ENCODE measurements at regions not wholly inside any gene's neighbourhood (a gene's known extent, or its start where the extent isn't known, plus 50 kb on each side); places are given as distances from the start of the nearest gene placed in this dataset.

DNA sequence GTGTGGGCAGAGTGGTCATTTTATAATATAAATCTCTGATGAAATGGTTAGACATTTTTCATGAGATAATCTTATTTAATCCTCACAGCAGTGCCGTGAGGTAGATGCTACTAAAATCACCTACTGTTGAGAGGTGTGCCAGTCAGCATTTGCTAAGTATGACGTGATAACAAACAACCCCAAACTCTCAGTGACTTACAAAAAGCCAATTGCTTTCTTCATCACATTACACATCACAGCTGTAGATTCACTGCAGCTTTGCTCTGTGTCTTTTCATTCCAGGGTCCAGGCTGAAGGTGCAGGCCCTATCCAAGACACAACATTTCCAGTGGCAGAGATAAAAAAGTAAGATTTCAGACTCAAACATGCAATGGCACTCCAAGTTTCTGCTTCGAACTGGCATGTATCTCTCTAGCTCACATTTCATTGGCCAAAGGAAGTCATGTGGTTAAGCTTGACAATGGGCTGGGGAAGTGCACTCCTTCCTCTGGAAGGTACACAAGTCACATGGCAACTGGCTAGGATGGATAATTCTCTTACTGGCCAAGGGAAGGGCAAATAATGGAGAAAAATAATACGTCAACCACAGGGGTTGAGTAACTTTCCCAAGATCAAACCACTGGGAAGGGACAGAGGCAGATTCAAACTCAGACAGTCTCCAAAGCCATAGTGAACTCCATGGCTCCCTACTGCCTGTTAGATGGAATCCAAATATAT is 69.5 kb upstream of the EPB41L1 start:
- Histone ChIP-seq H3K9me3 (ENCODE audit: low read length) (no peaks in the 10 kb centered on the region), H3K4me1 (ENCODE audit: insufficient read depth, low read length) (peaks cover 55% of the 10 kb centered on the region), H3F3A (ENCODE audit: low read length, unreplicated experiment) (peaks cover 9% of the 10 kb centered on the region), H3K27ac (ENCODE audit: low read length) (peak overlapping the region; percentile 98), H3K4me3 (ENCODE audit: low read length) (peak overlapping the region; percentile 54; the same call in 1 of the 2 replicates), H3K27me3 (ENCODE audit: low read length) (no peaks in the 10 kb centered on the region), H4K20me1 (ENCODE audit: low read length) (no peaks in the 10 kb centered on the region), H3K79me2 (ENCODE audit: low read length) (no peaks in the 10 kb centered on the region), H3K4me2 (ENCODE audit: low read length) (peak overlapping the region; percentile 82), H3K36me3 (ENCODE audit: low read depth, low read length) (no peaks in the 10 kb centered on the region), H2AFZ (ENCODE audit: low read length) (peak overlapping the region; percentile 60), H3K9me2 (replicated peaks; ENCODE audit: low read length) (no peaks in the 10 kb centered on the region), H3K9ac (ENCODE audit: low read length) (peak overlapping the region; percentile 71)
- intact Hi-C loops (cut with micrococcal nuclease): no loop called here
- no TSS peak for BruUV-seq (replicated peaks)
- peak; percentile 15 for ATAC-seq
- TF ChIP-seq EZH2phosphoT487 (IDR thresholded peaks at IDR 0.05; ENCODE audit: borderline replicate concordance, low read length) (no peak), EZH2 (IDR thresholded peaks at IDR 0.05; ENCODE audit: low read length, unreplicated experiment) (no peak), CTCF (conservative IDR thresholded peaks at IDR 0.05; ENCODE audit: low read depth, low read length) (no peak)
- CTCF ChIA-PET: interaction anchor here (0.8 kb wide), 1 partner anchor 90 kb away, joined by 3 read pairs; no protein-coding TSS in a partner anchor
- DNase-seq: peak; percentile 69
- POLR2A ChIA-PET (ENCODE audit: unreplicated experiment): interaction anchor here (1.0 kb wide), 1 partner anchor 20 kb away, joined by 9 read pairs; no protein-coding TSS in a partner anchor

GRCh38 chr20:36085686-36086267 is 68.8 kb upstream of the EPB41L1 start:
- Histone ChIP-seq H3K79me2 (ENCODE audit: low read length) (no peaks in the 10 kb centered on the region), H3K9me2 (replicated peaks; ENCODE audit: low read length) (no peaks in the 10 kb centered on the region), H3K9me3 (ENCODE audit: low read length) (no peaks in the 10 kb centered on the region), H3K9ac (ENCODE audit: low read length) (peak overlapping the region; percentile 71), H3K4me1 (ENCODE audit: insufficient read depth, low read length) (peaks cover 55% of the 10 kb centered on the region), H3K27ac (ENCODE audit: low read length) (peak overlapping the region; percentile 98), H4K20me1 (ENCODE audit: low read length) (no peaks in the 10 kb centered on the region), H3K4me2 (ENCODE audit: low read length) (peak overlapping the region; percentile 82), H2AFZ (ENCODE audit: low read length) (peak overlapping the region; percentile 60; the same call in 1 of the 2 replicates), H3K36me3 (ENCODE audit: low read depth, low read length) (no peaks in the 10 kb centered on the region), H3F3A (ENCODE audit: low read length, unreplicated experiment) (peaks cover 9% of the 10 kb centered on the region), H3K27me3 (ENCODE audit: low read length) (no peaks in the 10 kb centered on the region), H3K4me3 (ENCODE audit: low read length) (peak overlapping the region; percentile 54; the same call in 1 of the 2 replicates)
- TF ChIP-seq EZH2 (IDR thresholded peaks at IDR 0.05; ENCODE audit: low read length, unreplicated experiment): no peak
- no peak for TF ChIP-seq CTCF (conservative IDR thresholded peaks at IDR 0.05; ENCODE audit: low read depth, low read length)
- no peak for TF ChIP-seq EZH2phosphoT487 (IDR thresholded peaks at IDR 0.05; ENCODE audit: borderline replicate concordance, low read length)
- ChIA-PET POLR2A (ENCODE audit: unreplicated experiment) (interaction anchor here (0.7 to 1.0 kb wide), 2 partner anchors 14 to 36 kb away, joined by 3 to 10 read pairs; no protein-coding TSS in a partner anchor), CTCF (interaction anchor here (0.8 to 1.3 kb wide), 3 partner anchors 53 to 95 kb away, joined by 3 to 7 read pairs (median 3); no protein-coding TSS in a partner anchor)
- no TSS peak for BruUV-seq (replicated peaks)
- intact Hi-C loops (cut with micrococcal nuclease): no loop called here
- ATAC-seq (peak; percentile 88), DNase-seq (peak; percentile 93)

Measured in PC-3 (cell line).